Uterus (tissue), 2 donors: ENCODE measurements at regions not wholly inside any gene's neighbourhood (a gene's known extent, or its start where the extent isn't known, plus 50 kb on each side); places are given as distances from the start of the nearest gene placed in this dataset.

Source experiments
- POLR2A ChIP-seq, 2 donors: fragments of 450-650 bp; IDR thresholded peaks; one replicate each; pipeline ENCODE4 v1.6.1; 2016; ENCODE audit warnings: antibody characterized with exemption in 2 of 2, mild to moderate bottlenecking in 1 of 2, moderate library complexity in 1 of 2
- TF ChIP-seq, protein P1 (sequence below), 4 experiments: fragments of 200-600 bp in 2 of 4; fragments of 450-650 bp in 2 of 4; sonication (generic) in 2 of 4; IDR thresholded peaks; one replicate each; pipeline ENCODE4 v1.5.1; 2016 to 2019; ENCODE audit warnings: antibody characterized with exemption in 4 of 4, mild to moderate bottlenecking in 2 of 4, moderate library complexity in 1 of 4

DNA sequence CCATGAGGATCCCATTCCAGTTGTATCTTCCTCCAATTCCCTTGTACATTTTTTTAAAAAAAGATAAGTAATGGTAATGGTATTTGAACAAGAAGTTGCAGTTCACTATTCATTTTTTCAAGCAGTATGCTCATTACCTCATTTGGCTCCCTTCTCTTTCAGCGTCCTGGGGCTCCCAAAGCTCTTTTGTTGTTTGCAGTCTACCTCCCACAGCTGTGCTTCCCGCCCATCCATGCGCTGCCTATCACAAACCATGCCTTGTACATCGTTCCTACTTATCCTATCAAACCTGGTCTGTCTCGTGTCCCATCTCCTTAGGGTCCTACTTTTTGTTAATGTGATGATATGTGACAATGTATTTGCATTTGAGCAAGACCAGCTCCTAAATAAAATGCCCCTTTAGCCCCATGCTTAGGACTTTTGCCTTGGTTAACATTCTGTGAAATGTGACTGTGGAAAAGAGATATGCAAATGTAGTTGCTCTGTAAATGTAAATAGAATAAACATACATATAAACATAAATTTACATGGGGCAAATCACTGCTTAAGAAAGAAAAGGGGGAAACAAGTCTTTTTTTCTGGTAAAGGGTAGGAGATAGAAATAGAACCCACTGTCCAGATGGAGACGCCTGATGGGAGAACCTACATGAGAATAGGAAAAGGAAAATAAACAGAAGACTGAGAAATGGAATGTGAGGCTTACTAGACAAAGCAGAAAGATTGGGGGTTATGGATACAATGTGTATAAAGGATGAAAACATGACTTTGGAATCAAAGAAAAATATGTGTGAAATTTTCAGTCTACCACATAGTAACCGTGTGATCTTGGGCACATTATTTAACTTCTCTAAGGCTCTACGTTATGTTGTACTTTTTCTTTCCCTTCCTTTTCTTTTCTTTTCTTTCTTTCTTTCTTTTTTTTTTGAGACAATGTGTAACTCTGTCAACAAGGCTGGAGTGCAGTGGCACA is 59.8 kb upstream of the PLXNA2 start:
- TF ChIP-seq, protein P1, sequence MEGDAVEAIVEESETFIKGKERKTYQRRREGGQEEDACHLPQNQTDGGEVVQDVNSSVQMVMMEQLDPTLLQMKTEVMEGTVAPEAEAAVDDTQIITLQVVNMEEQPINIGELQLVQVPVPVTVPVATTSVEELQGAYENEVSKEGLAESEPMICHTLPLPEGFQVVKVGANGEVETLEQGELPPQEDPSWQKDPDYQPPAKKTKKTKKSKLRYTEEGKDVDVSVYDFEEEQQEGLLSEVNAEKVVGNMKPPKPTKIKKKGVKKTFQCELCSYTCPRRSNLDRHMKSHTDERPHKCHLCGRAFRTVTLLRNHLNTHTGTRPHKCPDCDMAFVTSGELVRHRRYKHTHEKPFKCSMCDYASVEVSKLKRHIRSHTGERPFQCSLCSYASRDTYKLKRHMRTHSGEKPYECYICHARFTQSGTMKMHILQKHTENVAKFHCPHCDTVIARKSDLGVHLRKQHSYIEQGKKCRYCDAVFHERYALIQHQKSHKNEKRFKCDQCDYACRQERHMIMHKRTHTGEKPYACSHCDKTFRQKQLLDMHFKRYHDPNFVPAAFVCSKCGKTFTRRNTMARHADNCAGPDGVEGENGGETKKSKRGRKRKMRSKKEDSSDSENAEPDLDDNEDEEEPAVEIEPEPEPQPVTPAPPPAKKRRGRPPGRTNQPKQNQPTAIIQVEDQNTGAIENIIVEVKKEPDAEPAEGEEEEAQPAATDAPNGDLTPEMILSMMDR (IDR thresholded peaks at IDR 0.05), result no peak
- TF ChIP-seq POLR2A (IDR thresholded peaks at IDR 0.05), result no peak
